NCI-H345 treated with DMSO at 0.1 percent for 48 hours (cell line): ENCODE measurements at regions not wholly inside any gene's neighbourhood (a gene's known extent, or its start where the extent isn't known, plus 50 kb on each side); places are given as distances from the start of the nearest gene placed in this dataset.

Experiments
- DNase-seq: peaks from one replicate; lab custom pipeline; 2025; ENCODE audit not compliant: unreplicated experiment; lab: John Stamatoyannopoulos, UW

DNA sequence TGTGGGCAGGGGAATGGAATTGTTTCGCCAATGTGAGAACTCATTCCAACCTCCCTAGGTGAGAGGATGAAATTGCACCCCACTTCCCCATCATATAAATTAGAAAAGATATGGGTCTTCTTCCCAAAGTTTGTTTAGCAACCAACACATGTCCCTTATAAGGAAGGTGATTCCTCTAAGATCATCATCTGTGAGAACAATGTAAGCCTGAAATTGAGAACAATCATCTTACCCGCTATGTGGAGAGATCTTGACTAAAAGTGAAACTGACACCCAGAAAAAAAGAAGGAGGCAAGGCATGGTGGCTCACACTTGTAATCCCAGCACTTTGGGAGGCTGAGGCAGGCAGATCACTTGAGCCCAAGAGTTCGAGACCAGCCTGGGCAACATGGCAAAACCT lies 173.2 kb upstream of the HMGA2 start:
- no peak for DNase-seq

DNA sequence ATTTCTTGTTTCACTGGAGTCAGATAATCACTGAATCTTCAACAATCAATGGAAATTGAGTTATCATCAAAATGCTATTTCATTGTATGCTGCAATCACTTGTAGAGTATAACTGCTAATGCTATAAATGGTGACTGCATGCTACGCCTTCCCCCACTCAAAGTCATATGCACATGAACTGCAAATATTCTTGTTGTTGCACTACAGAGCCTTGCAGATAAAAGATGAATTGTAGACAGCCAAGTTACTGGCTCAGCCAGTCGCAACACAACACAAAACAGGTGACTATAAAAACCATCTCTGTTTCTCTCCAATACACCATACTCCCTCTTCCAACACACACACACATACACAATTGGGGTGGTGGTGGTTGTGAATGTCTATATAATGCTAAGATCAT lies 171.0 kb upstream of the HMGA2 start:
- no peak for DNase-seq

GRCh38 chr12:65653946-65654629 lies 170.2 kb upstream of the HMGA2 start:
- no peak for DNase-seq

DNA sequence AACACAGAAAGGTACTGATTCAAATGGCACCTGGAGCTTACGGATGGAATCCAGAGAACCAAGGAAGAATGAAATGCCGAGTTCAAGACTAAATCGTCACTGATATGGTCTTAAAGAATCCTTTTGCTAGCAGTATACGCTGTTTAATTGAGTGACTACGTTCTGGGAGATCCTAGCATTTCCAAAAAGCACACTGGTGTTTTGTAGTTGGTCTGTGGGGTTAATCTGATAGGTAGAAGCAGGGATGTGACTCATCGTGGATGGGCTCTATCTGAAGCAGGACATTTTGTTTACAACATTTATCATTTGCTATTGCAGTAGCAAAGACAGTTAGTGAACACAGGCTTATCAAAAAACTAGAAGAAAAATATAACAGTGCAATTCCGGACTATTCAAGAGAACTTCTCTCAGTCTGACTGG lies 169.2 kb upstream of the HMGA2 start:
- DNase-seq, result no peak

- no peak for DNase-seq
Observed at GRCh38 chr12:65656156-65656882, 168.0 kb upstream of the HMGA2 start.

DNA sequence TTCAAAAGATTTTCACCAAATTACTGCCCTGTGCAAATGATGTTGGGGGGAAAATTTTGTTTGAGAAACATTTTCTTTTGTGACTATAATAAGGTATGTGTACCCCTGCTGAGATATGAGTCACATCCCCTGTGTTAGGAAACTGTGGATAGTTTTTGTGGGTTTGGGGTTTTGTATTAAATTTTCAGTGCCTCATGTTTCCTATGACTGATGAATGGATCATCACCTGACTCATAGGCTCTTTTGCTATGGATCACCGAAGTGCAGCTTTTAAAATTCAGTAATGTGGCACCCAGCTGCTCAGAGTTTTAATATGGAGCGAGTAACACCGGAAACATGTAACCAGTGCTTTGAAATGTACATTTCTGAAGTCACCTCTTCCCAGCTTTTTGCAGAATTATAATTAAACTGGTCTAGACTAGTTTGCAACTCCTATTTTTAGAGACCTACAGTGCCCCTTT lies 167.4 kb upstream of the HMGA2 start:
- no peak for DNase-seq

GRCh38 chr12:65657635-65658034 lies 166.6 kb upstream of the HMGA2 start:
- no peak for DNase-seq

DNA sequence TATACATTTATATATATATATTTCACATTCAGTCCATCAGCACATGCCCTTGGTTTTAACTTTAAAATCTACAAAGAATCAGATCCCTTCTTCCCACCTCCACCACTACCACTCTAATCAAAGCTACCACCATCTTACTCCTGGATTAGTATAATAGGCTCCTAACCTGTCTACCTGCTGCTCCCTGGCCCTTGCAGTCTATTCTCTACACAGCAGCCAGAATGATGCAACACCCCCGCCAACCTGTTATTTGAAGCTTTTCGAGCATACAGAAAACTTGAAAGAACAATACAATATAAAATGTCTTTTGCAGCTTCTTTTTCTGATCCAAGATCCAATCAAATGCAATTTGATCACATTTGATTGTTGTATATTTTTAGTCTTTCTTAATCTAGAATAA lies 165.9 kb upstream of the HMGA2 start:
- no peak for DNase-seq

GRCh38 chr12:65659681-65660080 lies 164.6 kb upstream of the HMGA2 start:
- DNase-seq, result no peak

DNA sequence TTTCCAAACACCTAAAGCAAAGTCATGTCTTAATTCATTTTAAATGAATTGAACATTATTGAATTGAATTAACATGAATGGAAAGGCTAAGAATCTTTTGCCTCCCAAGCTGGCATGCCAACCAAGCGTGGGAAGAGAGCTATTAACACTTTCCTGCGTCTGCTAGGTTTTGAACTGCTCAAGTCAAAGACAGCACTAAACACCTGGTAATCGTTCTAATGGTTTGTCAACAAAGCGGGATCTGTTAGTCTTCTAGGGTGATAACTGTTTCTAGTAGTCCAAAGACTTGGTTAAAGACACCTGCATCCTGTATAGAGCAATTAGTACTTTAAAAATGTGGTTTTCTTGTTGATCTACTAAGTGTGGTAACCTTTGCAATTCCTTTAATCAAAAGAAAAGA lies 164.2 kb upstream of the HMGA2 start:
- DNase-seq, result no peak

DNA sequence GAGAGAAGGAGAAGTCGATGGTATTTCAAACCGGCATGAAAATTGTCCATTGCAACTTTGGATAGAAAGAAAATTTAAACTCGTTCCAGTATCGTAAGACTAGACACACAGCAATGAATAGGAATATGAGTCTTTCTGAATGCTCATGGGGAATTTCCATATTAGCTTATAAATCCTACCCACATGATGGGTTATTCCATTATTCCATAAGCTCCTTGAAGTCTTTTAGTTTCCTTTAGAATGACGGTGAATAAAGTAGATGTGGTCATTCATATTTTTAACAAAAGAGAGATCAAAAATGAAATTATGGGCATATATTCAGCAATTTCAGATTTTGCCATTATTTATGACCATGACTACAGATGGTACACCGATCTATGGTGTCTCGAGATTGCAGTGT lies 163.4 kb upstream of the HMGA2 start:
- no peak for DNase-seq

GRCh38 chr12:65662590-65662989 lies 161.7 kb upstream of the HMGA2 start:
- DNase-seq, result no peak

GRCh38 chr12:65663097-65663496 lies 161.2 kb upstream of the HMGA2 start:
- DNase-seq, result no peak

- no peak for DNase-seq
Observed at GRCh38 chr12:65663648-65664047, 160.6 kb upstream of the HMGA2 start.

GRCh38 chr12:65664715-65665250 lies 159.5 kb upstream of the HMGA2 start:
- DNase-seq, result no peak

DNA sequence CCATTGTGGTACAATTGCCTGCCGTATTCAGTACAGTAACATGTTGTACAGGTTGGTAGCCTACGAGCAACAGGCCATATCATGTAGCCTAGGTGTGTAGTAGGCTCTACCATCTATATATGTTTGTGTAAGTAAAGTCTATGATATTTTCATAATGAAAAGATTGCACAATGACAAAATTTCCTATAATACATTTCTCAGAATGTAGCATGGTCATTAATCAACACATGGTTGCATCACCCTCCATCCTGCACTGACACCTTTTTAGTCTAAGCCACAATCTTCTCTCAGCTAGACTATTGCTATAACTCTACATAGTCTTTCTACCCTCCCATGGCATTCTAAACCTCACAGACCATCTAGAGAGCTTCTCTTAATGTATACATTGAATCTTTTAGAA lies 158.5 kb upstream of the HMGA2 start:
- DNase-seq, result no peak

DNA sequence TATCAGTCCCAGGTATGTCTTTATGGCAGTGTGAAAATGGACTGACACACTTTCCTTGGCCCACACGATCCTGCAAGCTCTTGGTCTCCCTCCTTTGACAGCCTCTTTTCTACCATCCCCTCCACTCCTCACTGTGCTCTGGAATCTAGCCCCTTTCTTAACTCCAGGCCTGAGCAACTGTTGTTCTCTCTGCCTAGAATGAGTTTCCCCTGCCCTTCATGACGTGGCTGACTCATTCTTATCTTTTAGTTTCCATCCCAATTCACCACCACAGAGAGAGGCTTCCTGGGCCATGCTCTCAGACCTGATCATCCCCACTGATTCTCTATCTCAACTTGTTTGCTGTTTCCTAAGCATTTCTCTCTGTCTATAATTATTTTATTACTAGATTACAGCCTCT lies 157.4 kb upstream of the HMGA2 start:
- no peak for DNase-seq

GRCh38 chr12:65667932-65668331 lies 156.4 kb upstream of the HMGA2 start:
- no peak for DNase-seq

DNA sequence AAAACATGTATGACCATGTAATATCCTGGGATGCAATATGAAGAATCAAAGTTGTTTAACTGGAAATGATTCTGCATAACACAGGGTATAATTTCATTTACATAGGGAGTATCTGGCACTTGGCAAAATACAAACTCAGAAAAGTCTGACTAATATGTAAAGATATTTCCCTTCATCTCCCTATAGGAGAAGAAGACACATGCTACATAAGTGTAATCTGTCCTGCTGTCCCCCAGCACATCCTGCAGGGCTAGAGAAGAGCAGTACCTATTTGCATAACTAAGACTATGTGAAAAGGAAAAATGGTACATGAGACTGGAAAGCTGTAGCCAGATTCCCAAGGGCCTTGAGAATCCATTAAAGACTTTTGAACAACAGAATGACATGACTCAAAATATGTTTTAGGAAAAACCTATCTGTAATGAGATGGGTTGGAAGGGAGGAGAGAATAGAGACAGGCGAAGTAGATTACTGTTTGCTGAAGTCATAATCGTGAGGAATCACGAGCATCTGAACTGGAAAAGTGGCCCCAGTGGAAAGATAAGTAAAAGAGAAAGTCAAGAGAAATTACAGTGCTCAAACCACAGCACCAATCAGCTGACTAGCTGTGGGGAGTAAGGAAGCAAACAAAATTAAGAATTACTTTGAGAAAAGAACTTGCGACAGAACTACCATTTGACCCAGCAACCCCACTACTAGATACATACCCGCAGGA lies 155.1 kb upstream of the HMGA2 start:
- no peak for DNase-seq

DNA sequence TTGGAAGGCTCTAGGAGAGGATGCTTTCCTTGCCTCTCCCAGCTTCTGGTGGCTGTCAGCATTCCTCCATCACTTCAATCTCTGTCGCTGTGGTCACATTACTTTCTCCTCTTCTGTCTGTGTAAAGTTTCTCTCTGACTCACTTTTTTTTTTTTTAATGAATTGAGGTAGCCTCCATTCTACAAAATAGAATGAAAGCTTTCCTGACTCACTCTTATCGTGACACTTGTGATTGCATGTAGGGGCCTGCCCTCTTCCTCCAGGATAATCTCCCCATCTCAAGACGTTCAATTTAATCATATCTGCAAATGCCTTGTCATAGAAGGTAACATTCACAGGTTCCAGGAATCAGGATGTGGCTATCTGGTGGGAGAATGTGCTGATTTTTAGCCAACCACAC lies 153.5 kb upstream of the HMGA2 start:
- no peak for DNase-seq

GRCh38 chr12:65672441-65672840 lies 151.8 kb upstream of the HMGA2 start:
- DNase-seq, result no peak

DNA sequence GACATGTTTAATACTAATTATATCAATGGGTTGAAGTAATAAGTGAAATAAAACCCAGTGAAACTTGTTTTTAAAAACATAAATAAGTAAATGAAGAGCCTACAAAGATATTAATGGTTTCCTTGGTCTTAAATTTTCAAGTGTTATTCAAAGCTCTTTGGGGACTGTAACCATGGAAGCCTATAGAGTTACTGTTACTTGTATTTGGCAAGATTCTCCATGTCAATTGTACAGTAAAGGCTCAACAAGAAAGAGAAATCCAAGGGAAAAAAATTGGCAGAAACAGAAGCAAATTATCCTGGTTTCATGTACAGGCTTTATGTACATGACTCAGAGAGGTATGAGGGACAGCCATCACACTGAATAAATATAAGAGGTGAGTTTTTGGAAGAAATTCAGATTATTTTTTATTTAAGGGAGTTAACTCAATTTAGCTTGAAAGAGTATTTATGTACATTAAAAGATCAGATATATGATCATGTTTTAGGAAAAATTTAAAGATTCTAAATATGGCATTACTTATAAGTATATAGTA lies 151.1 kb upstream of the HMGA2 start:
- no peak for DNase-seq
